ENCODE measurements at regions not wholly inside any gene's neighbourhood (a gene's known extent, or its start where the extent isn't known, plus 50 kb on each side); places are given as distances from the start of the nearest gene placed in this dataset.
A peak's percentile ranks its signal among the peaks of the same experiment; 100 is the strongest.
"Not testable (repeated sequence)": the region's sequence is repeated elsewhere in the genome, so short reads cannot be mapped to it uniquely, and the experiment has no call there.

- not testable (repeated sequence) for H3K23ac ChIP-seq (ENCODE audit: insufficient read length, low read depth, low read length); H4K91ac ChIP-seq (ENCODE audit: insufficient read length, low read depth, low read length); H2BK20ac ChIP-seq (ENCODE audit: low read depth, low read length, poor library complexity, severe bottlenecking); H2BK12ac ChIP-seq (ENCODE audit: insufficient read length, low read depth, low read length); H4K20me1 ChIP-seq (ENCODE audit: control insufficient read depth, insufficient read depth, insufficient read length); H4K8ac ChIP-seq (replicated peaks; ENCODE audit: insufficient read length, low read depth, low read length); H3K4me1 ChIP-seq (ENCODE audit: insufficient read depth, low read length); H2BK15ac ChIP-seq (ENCODE audit: low read depth, low read length); H3K4ac ChIP-seq (ENCODE audit: low read depth, low read length); H3K23me2 ChIP-seq (ENCODE audit: insufficient read length, low read depth, low read length, poor library complexity, severe bottlenecking); H3K27me3 Mint-ChIP-seq (ENCODE audit: low read depth); H3K9me3 ChIP-seq (ENCODE audit: control insufficient read depth, low read depth, low read length); H3K27me3 ChIP-seq (ENCODE audit: insufficient read depth, low read length); H3K79me1 ChIP-seq (ENCODE audit: insufficient read depth, low read depth, low read length, poor library complexity, severe bottlenecking); H2BK120ac ChIP-seq (ENCODE audit: low read depth, low read length, poor library complexity, severe bottlenecking); H3K56ac ChIP-seq (ENCODE audit: insufficient read length, low read depth, low read length); H4K5ac ChIP-seq (ENCODE audit: insufficient read length, low read depth, low read length); H3K14ac ChIP-seq (ENCODE audit: insufficient read depth, low read length); H2BK5ac ChIP-seq (ENCODE audit: insufficient read length, low read length); H2AK5ac ChIP-seq (ENCODE audit: insufficient read length, low read length); H3K18ac ChIP-seq (ENCODE audit: insufficient read length, low read depth, low read length); H3T11ph ChIP-seq (ENCODE audit: low read length); H3K9me3 Mint-ChIP-seq; H2AFZ ChIP-seq (ENCODE audit: low read length); DNase-seq
- H3K36me3 Mint-ChIP-seq (ENCODE audit: insufficient read depth in 1 of 3, low read depth in 3 of 3): peaks cover 56 to 70% (median 66%) of the 10 kb centered on the region in 3 experiments
- peak overlapping the region; percentile 82 to 99 (median 98) for H3K27ac Mint-ChIP-seq
- no CpG with 5 or more reads among the region's 8 CpGs for WGBS (ENCODE audit: extremely low coverage, insufficient read length, low lambda C conversion rate)
- Histone ChIP-seq H3K79me2 (ENCODE audit: insufficient read depth, low read length) (peaks cover 54% of the 10 kb centered on the region), H3K9ac (ENCODE audit: extremely low read depth, insufficient read length, low read length) (peak overlapping the region; percentile 14), H3K27ac (ENCODE audit: insufficient read length, low read depth, low read length) (peak overlapping the region; percentile 80), H3K4me2 (ENCODE audit: insufficient read depth, insufficient read length, low read length) (peak overlapping the region; percentile 78)
- H3K4me1 Mint-ChIP-seq: peaks cover 58 to 72% of the 10 kb centered on the region in 2 experiments
- peak overlapping the region; percentile 97 to 99 for H3K4me3 Mint-ChIP-seq
These were observed 875.8 kb downstream of the TBL1XR1 start for GRCh38 chr3:176321532-176321931.

Measured in H9 (cell line).